Activated CD8-positive, alpha-beta memory T cell treated with anti-CD3 and anti-CD28 coated beads, Interleukin-2, amount 50 U/mL, for 48 hours (primary cell): ENCODE measurements at regions not wholly inside any gene's neighbourhood (a gene's known extent, or its start where the extent isn't known, plus 50 kb on each side); places are given as distances from the start of the nearest gene placed in this dataset.

Source experiments
- DNase-seq: peaks from one replicate; pipeline ENCODE4 v3.0.0-alpha.2; 2020

DNA sequence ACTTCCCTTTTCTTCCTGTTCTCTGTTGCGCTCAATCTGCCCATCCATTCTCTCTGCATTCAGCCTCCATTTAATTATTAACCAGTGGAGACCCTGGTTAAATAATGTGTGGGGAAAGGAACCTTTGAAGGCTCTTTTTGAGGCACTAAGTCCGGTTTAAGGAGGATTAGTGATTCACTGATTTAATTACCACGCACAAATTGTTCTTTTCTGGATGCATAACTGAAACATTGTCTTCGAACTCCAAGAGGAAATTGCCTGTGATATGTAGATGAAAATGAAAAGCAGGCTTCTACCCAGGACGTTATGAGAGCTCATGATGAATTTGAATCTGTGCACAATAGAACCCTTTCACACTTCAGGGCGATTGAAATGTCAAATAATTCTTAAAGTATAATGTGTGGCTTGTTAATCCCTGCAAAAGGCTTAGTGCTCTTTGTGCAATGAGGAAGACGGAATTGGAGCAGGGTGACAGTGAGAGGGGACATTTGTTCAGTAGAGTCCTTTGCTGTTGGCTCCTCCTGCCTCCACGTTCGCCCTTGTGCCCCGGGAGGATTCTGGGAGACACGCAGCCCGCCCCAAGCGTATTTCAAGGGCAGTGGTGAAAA is 51.1 kb upstream of the ZNF236 start:
- DNase-seq: no peak

DNA sequence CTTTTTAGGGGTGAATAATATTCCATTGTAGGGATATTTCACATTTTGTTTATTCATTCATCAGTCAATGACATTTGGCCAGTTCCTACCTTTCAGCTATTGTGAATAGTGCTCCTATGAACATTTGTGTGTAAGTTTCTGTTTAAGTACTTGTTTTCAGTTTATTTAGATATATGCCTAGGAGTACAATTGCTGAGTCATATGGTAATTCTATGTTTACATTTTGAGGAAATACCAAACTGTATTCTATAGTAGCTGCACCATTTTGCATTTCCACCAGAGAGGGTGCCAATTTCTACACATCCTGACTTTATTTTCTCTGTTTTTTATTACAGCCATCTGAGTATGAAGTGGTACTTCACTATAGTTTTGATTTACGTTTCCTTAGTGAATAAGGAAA is 54.4 kb upstream of the ZNF236 start:
- DNase-seq: no peak

DNA sequence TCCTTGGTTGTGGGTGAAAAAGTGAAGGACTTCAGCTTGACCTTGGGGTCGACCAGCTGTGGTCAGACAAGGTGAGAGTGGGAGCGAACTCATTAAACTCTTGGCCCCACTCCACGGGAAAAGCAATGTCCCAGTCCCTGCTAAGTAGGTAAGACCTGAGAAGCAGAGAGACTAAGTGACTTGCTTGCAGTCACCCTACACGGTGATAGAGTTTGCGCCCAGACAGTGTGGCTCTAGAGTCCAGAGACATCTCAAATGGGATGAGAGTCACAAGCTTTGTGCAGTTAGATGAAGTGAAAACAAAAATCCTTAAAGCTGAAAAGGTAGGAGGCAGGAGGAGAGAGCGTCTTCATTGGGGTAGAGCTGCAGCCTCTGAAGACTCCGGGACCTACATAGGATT is 55.9 kb upstream of the ZNF236 start:
- no peak for DNase-seq

DNA sequence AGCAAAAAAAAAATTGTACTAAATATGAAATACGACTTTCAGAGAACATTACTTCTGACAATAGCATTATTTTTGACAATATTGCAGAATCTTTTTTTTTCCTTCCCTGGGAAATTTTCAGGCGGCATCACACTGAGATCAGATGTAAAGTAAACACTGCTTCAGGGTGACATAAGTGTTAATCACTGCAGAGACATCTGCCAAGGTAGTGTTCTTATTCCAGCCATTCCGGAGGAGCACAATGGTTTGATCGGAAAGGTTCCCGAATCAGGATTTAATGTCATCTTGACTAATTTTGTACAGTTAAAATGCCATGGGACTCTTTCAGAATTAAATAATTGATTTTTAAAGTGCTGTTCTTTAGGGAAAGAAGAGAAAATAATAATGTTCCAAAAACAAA is 56.7 kb upstream of the ZNF236 start:
- no peak for DNase-seq

DNA sequence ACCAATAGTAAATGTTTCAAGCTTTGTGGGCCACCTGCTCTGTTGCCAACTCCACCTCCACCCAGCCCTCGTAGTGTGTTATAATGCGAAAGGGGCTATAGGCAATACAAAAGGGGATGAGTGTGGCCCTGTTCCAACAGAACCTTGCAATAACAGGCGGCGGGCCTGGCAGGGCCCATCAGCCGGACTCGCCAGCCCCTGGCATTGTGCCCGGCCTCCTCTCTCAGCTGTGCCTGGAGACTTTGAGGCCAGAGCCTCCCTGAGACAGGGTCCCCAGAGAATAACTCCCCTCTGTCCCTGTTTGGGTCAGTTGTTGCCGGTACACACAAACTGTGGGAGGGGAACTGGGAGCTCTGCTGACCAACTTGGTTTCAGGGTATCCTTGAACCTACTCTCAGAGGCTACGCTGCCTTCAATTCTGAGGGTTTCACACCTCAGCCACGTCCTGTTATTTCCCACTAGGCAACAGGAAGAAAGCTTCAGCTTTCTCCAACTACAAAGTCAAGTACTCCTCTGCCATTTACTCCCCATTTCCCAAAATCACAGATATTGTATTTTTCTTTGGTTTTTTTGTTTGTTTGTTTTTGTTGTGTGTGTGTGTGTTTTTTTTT is 58.0 kb upstream of the ZNF236 start:
- no peak for DNase-seq

DNA sequence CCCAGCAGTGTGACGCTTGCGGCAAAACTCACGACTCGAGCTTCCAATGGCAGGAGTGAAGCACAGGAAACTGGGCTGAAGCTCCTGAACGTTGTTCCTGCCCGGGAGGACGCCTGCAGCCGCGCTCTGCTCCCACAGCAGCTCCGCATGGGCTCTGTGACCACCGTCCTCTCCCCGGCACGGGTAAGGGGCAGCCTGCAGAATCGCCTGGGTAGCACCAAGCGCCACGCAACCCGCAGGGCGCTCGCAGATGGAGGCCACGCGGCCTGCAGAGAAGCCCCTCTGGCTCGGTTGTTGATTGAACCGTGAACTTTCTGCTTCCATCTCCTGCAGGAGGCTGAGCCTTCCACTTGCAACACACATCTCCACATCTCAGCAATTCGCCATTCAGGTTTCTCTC is 63.3 kb upstream of the ZNF236 start:
- DNase-seq: no peak

DNA sequence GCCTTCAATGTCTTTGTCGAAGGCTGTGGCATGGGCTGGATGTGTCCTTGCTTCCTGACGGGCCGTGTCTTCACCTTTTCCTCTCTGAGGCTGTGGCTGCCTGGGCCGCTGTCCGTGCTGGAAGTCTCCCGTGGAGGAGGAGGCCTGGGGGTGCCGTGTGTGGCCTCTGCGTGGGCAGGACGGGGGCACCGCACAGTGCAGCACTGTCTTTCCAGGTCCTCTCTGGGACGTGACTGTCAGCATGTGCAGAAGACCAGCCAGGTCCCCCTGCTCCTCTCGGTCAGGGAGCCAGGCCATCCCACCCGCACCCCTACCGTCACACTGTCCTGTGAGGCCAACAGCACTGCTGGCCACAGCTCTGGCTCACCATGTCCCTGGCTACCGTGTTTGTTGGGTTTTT is 64.4 kb upstream of the ZNF236 start:
- DNase-seq: no peak

DNA sequence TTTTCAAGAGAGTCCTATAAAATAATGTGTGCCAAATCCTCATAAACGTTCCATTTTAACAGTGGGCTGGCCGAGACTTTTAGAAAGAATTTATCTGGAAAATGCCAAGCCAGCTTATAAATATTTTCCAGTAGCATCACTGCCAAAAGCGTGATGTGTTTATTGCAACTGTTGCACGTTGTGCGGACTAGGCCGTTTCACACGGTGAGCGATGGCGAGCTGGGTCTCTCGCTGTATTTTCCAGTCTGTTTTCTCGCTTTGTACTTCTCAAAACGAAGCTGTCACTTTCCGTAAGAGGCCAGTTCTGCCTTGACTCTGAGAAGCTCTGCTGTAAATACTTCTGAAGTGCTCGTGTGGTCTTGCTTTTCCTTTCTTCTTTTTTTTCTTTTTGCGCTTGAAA is 65.0 kb upstream of the ZNF236 start:
- DNase-seq: no peak

DNA sequence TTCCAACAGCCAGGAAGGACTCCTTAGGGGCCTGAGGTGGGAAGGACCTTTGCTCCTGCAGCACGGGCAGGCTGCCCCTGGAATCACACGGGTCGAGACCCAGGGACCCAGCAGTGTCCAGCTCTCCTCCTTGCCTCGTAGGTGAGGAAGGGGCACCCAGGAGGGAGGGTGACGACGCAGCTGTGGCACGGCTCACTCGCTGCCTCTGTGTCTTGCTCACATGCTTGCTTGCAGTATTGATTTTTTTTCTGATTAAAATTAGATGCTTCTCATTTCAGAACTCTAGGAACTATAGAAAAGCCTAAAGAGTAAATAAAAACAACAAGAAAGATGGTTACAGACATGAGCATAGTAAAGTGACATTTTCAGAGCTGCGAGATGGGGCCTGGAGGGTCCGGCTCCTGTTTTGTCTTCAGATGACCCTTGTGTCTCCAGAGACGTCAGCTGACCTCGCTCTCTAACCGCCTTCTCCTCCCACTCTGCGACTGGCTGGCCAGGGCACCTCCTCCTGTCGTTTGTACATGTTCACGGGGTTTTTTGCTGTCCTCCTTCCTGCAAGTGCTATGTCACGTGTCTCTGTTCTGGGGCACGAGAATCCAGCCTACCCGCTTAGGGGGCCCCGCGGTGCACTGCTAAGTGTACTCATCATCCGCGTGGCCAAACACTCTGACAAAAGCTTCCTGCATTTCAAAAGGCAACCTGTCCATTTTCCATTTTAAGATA is 65.7 kb upstream of the ZNF236 start:
- DNase-seq: no peak

DNA sequence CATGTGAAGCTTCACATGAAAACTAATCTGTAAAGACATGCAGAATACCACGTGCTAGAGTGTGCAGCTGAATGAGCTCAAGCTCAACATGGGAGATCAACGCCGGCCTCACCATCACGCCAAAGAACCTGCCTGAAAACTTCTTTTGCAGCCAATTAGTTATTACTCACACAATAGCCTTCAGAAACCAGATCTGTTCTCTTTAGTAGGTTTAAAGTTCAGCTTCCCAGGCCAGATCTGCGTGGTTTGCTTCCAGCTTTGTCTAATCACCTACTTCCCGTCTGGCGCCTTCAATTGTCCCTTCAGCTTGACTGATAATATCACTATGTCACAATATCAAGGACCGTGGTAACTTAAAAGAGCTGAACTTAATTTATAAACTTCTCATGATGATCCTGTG is 68.0 kb upstream of the ZNF236 start:
- no peak for DNase-seq

DNA sequence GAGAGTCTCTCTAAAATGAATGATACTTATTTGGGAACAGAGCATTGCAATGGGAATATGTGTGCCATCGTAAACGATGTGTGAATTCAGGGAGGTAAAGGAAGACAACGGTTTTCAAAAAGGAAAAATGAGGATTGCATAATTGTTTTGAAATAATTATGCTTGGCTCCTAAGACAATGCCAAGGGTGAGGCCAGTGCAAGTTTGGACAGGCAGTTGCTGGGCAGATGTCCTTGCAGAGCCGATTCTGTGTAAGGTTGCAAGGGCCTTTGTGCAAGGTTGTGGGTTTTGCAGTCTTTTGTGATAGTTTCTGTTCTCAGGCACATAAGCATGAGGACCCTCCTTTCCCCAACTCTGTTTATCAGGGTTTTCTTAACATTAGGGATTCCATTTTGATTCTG is 70.0 kb upstream of the ZNF236 start:
- DNase-seq: no peak

DNA sequence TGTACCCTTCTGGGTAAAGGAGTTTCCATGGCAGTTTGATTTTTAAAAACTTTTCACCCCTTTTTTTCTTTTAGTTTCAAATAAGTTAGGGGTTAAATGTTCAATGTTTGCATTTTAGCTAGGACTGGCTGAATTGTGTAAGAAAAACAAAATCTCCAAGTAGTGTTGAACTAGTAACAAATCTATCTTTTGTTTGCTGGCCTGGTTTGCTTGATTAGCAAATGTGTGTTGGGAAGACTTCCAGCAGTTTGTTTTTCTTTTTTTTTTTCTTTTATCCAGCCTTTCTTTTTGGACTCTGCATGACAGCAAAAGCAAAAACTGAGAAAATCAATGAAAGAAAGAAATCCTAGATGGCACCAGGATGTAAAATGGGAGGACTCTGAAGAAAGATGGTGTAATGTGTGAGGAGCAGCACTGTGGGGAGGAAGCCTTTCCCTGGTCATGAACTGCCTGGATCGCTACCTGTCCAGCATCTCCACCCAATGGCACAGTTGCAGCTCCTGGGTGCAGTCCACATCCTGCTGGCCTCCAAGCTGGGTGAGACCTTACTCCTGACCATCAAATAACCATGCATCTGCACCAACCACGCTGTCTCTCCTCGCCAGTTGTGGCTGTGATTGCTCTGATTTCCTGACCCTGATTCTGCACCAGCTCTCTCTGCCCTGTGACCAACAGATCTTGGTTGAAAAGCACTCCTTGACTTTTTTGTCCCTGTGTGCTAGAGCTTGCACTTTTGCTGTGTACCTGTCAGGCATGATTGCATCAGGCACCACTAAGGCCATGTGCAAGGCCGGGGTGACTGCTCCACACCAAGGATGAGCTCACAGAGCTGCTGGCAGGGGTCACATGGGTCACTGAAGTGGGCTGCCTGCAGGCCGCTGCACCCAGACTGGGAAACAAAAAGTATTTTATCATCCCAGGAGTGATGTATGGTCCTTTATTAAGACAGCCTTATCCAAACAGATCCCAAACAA is 71.2 kb upstream of the ZNF236 start:
- DNase-seq: no peak

DNA sequence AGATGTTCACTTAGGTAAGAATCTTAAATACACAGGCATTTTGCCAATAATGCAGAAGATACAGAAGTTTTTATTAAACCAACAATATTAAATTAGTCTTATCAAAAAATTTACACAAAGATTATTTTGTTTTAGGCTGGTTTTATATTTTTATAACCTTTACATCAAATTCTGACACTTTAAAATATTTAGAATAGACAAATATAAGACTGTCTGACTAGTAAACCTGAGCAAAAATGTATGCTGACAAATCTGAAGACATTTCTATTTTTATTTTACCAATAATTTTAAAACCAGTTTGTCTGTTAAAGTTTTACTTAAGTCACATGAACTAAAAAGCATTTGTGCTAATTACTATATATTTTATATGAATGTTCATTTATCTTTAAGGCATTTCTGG is 72.1 kb upstream of the ZNF236 start:
- no peak for DNase-seq

DNA sequence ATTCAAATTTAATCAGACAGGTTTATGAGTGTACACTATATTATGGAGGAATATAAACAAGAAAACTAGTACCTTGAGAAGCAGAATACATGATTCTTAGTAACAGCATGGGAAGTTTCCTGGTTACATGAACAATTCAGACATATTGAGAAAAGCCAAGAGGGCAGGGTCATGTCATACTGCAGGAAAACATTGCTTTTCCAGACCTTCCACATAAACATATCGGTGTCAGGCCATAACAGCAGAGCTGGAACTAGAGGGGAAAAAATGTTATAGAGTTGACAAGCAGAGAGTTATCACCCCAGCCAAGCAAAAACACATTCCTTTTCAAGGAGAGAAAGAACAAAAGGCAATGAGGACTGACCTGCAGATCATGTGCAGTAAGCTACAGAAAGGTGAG is 74.7 kb upstream of the ZNF236 start:
- DNase-seq: no peak

DNA sequence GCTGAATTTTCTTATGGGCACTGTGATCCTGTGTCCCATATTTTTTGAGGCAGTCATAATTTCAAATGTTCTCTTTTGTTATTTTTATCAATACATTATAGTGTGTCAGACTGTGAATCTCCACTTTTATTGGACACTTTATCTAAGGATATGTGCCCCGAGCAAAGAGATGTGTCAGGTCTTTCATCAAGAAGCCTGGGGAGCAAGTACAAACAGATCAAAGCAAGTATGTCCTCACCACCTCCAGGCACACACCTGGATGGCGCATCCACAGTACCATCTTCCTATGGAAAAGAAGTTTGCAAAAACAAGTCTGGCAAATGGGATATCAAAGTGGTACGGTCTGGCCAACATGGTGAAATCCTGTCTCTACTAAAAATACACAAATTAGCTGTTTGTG is 81.0 kb upstream of the ZNF236 start:
- no peak for DNase-seq

DNA sequence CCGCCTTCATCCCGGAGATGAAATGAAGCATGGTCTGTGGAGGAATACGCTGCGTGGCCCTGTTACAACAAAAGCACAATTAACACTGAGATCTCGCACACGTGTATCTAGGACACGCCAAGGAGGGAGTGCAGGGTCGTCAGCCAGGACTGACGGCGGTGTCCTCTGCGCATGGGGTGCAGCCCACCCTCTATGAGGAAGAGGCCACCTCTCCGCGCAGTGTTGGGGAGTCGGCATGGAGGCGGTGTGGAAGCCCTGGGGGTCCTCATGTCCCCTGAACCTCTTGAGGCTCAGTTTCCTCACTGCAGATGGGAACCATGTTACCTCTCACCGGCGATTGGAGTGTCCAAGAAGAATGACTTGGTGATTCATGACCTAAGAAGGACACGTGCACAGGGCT is 86.0 kb upstream of the ZNF236 start:
- DNase-seq: no peak

DNA sequence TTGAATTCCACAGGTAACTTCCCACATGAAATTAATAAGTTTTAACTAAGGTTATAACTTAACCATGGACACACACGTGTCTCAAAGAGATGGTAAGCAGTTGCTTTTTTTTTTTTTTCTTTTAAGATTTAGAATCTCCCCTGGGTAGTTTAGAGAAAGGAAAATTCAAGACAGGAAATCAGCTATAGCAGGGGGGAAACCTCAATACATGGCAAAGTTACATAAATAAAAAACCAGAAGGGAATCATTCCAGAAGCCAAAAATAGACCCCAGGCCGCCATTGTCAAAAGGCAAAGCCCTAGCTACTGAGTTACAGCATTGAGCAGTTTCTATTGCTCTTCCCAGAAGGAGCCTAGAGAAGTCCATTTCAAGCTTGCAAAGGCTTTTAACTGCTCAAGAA is 91.5 kb upstream of the ZNF236 start:
- no peak for DNase-seq

DNA sequence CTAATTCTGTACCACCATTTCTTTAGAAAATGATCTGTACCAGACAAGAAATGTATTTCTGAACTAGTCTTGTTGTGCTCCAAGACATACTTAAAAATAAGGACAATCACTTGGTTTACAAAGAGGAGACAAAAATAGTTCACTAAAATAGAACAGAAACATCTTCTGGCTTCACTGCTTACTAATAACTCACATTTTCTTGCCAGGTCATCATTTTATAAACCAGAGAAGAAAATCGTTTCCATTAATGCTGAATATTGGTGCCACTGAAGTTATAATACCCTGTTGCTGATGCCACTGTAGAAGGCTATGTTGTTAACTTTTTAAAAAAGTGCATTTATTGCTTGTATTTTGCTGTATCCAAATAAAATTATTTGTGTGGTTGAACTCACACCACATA is 94.8 kb upstream of the ZNF236 start:
- no peak for DNase-seq

DNA sequence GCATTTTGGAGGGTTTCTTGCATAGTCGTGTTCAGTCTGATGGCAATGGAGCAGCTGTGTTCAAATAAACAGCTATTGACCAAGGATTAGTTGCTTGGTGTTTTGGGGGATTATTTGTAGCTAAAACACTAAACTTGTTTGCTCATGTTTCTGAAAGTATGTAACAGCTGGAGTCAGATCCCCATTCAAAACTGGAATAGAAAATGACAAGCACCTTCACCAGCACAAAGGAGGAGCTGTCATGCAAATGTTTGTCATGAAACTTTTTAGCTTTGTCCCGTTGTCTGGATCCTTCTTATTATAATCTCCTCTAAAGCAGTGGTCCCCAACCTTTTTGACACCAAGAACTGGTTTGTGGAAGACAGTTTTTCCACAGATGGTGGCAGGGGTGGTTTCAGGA is 96.9 kb upstream of the ZNF236 start:
- no peak for DNase-seq

DNA sequence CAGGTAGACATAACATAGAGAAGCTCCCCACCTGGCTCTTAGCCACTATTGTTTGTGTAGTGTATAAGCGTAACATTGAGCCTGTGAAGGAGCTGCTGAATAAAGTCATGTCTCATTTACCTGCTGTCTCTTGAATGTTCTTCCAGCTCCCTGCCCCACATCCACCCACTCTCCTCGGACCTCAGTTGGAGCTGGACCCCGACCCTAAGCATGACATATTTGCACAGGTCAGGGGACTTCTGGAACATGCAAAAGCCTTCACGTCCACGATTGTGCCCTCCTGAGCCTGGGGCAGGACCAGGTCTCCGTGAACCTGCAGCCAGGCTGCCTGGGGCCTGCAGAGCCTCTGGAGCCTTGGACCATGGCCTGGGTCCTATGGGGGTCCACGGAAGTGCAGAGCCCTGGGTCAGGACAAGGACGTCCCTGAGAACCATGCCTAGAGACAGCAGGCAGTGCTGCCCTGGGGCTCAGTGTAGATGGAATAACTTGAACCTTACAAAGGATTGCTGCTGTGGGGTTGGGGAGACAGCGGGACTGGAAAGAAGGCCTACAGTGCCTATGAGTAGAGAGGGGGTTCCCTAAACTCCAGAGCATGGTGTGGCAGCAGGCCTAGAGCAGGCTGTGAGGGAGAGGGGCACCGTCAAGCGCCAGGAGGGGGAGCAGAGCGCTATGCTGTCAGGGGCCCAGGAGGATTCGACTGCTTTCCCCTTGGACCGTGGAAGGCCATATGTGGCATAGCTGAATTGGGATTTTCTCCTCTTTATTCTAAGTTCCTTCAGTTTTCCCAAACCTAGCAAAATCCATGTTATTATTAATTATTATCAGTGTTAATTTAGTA is 99.9 kb upstream of the ZNF236 start:
- no peak for DNase-seq

DNA sequence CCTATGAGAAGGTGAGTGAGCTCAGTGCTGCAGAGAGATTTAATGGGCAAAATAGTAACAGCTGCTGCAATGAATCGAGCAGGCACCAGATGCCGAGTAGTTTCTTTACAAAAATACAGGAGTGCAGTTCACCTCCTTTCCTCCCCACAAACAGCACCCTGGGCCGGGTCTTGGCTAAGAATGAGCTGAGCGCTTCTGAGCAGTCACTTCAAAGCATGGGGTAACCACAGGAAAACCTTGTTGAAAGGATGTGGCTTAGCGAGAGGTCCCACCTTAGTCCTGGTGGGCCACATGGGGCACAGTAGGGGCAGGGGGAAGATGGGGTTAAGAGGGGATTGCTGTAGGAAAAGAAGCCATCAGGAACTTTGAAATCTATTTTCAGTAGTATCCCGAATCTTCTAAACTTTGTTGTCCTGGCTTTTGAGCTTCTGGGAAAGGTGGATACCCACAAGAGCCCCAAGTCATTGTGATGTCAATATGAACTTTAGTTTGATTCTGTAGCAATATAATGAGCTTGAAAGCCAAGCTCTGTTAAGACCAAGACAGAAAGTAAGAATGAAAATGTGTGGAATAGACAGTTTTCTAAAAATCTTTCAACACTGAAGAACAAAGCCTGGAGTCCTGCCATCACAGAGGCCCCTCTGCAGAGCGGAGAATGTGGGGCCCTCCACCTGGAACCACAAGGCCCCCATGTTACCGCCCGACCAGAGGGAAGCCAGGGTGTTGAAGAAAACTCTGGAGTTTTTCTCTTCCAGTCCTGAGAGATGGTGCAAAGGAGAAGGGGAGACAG is 101.0 kb upstream of the ZNF236 start:
- peak; percentile 78 for DNase-seq

DNA sequence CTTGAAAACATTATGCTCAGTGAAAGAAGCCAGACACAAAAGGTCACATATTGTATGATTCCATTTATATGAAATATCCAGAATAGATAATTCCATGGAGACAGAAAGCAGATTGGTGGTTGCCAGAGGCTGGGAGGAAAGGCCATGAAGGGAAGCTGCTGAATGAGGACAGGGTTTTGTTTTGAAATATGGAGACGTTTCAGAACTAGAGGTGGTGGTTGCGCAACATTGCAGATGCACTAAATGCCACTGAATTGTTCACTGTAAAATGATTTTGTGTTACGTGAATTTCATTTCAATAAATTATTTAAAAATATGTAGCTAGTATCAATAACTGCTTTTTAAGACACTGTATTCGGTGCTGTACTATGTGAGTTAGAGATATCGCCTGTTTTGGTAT is 101.7 kb upstream of the ZNF236 start:
- DNase-seq: no peak
